HG02938 (cell line): ENCODE measurements at regions not wholly inside any gene's neighbourhood (a gene's known extent, or its start where the extent isn't known, plus 50 kb on each side); places are given as distances from the start of the nearest gene placed in this dataset.

Source experiments
- ATAC-seq: cut with Tn5 transposase; IDR thresholded peaks from one replicate; pipeline ENCODE4 v1.9.1; 2021; ENCODE audit warnings: mild to moderate bottlenecking, moderate library complexity; ENCODE audit not compliant: unreplicated experiment

GRCh38 chr2:37471104-37471503, 126.7 kb downstream of the QPCT start:
- no peak for ATAC-seq

GRCh38 chr2:37471994-37472393, 127.6 kb downstream of the QPCT start:
- no peak for ATAC-seq

GRCh38 chr2:37472959-37473358, 128.5 kb downstream of the QPCT start:
- ATAC-seq: no peak

- no peak for ATAC-seq
These were observed 132.0 kb downstream of the QPCT start for GRCh38 chr2:37476411-37476810.

GRCh38 chr2:37477921-37478320, 133.5 kb downstream of the QPCT start:
- no peak for ATAC-seq

- no peak for ATAC-seq
These were observed 136.8 kb downstream of the QPCT start for GRCh38 chr2:37481244-37481643.

- no peak for ATAC-seq
These were observed 144.6 kb downstream of the QPCT start for GRCh38 chr2:37489041-37489456.

- no peak for ATAC-seq
These were observed 145.1 kb downstream of the QPCT start for GRCh38 chr2:37489536-37489935.

- ATAC-seq: no peak
These were observed 149.0 kb downstream of the QPCT start for GRCh38 chr2:37493425-37493824.

- no peak for ATAC-seq
These were observed 154.7 kb downstream of the QPCT start for GRCh38 chr2:37499113-37499512.

GRCh38 chr2:37500031-37500430, 155.6 kb downstream of the QPCT start:
- ATAC-seq: no peak

- ATAC-seq: no peak
These were observed 156.7 kb downstream of the QPCT start for GRCh38 chr2:37501113-37501512.

GRCh38 chr2:37506407-37507050, 162.1 kb downstream of the QPCT start:
- ATAC-seq: no peak

- no peak for ATAC-seq
These were observed 162.6 kb downstream of the QPCT start for GRCh38 chr2:37507051-37507410.

- no peak for ATAC-seq
These were observed 163.3 kb downstream of the QPCT start for GRCh38 chr2:37507703-37508102.

GRCh38 chr2:37512971-37513370, 158.5 kb downstream of the CDC42EP3 start:
- ATAC-seq: no peak

GRCh38 chr2:37523814-37524362, 147.6 kb downstream of the CDC42EP3 start:
- no peak for ATAC-seq

GRCh38 chr2:37526323-37526722, 145.1 kb downstream of the CDC42EP3 start:
- ATAC-seq: no peak

GRCh38 chr2:37526856-37527255, 144.6 kb downstream of the CDC42EP3 start:
- no peak for ATAC-seq

GRCh38 chr2:37527361-37527760, 144.1 kb downstream of the CDC42EP3 start:
- ATAC-seq: no peak

GRCh38 chr2:37529830-37530415, 141.5 kb downstream of the CDC42EP3 start:
- no peak for ATAC-seq

- no peak for ATAC-seq
These were observed 138.9 kb downstream of the CDC42EP3 start for GRCh38 chr2:37532503-37532902.

- ATAC-seq: no peak
These were observed 134.1 kb downstream of the CDC42EP3 start for GRCh38 chr2:37537316-37537715.
